ENCODE measurements at regions not wholly inside any gene's neighbourhood (a gene's known extent, or its start where the extent isn't known, plus 50 kb on each side); places are given as distances from the start of the nearest gene placed in this dataset.

- Histone ChIP-seq H3K27me3 (ENCODE audit: insufficient read depth, low read length, poor library complexity) (no peaks in the 10 kb centered on the region), H3K36me3 (ENCODE audit: insufficient read depth, low read length) (no peaks in the 10 kb centered on the region), H3K9me3 (ENCODE audit: insufficient read depth, low read length, severe bottlenecking) (no peaks in the 10 kb centered on the region), H4K20me1 (ENCODE audit: insufficient read depth, low read length) (no peaks in the 10 kb centered on the region), H3K79me2 (ENCODE audit: insufficient read depth, low read length) (no peaks in the 10 kb centered on the region), H3K4me2 (ENCODE audit: insufficient read depth, low read length) (no peak overlapping the region), H3K27ac (ENCODE audit: low read length) (no peak overlapping the region), H3K4me1 (ENCODE audit: insufficient read depth, low read length) (no peaks in the 10 kb centered on the region), H3K4me3 (ENCODE audit: low read depth in 1 of 2, low read length in 2 of 2) (no peak overlapping the region), H3K9ac (ENCODE audit: low read depth, low read length) (no peak overlapping the region), H2AFZ (ENCODE audit: low read depth, low read length) (no peak overlapping the region)
- ATAC-seq (ENCODE audit: insufficient read depth, low read depth) (no peak), DNase-seq (no peak)
- no peak for TF ChIP-seq EZH2 (IDR thresholded peaks at IDR 0.05; ENCODE audit: borderline replicate concordance, low read depth, low read length, severe bottlenecking)
- no peak for TF ChIP-seq CTCF (IDR thresholded peaks at IDR 0.05; ENCODE audit: borderline replicate concordance, extremely low read depth, low read length, poor library complexity, severe bottlenecking)
Measured at GRCh38 chr3:3664935-3665334, 134.3 kb upstream of the LRRN1 start.

- TF ChIP-seq CTCF (IDR thresholded peaks at IDR 0.05; ENCODE audit: borderline replicate concordance, extremely low read depth, low read length, poor library complexity, severe bottlenecking) (no peak), EZH2 (IDR thresholded peaks at IDR 0.05; ENCODE audit: borderline replicate concordance, low read depth, low read length, severe bottlenecking) (no peak)
- Histone ChIP-seq H3K79me2 (ENCODE audit: insufficient read depth, low read length) (no peaks in the 10 kb centered on the region), H3K9me3 (ENCODE audit: insufficient read depth, low read length, severe bottlenecking) (no peaks in the 10 kb centered on the region), H3K4me3 (ENCODE audit: low read depth in 1 of 2, low read length in 2 of 2) (no peak overlapping the region), H3K36me3 (ENCODE audit: insufficient read depth, low read length) (no peaks in the 10 kb centered on the region), H3K9ac (ENCODE audit: low read depth, low read length) (no peak overlapping the region), H3K4me1 (ENCODE audit: insufficient read depth, low read length) (no peaks in the 10 kb centered on the region), H4K20me1 (ENCODE audit: insufficient read depth, low read length) (no peaks in the 10 kb centered on the region), H2AFZ (ENCODE audit: low read depth, low read length) (no peak overlapping the region), H3K27me3 (ENCODE audit: insufficient read depth, low read length, poor library complexity) (no peaks in the 10 kb centered on the region), H3K4me2 (ENCODE audit: insufficient read depth, low read length) (no peak overlapping the region), H3K27ac (ENCODE audit: low read length) (no peak overlapping the region)
- ATAC-seq (ENCODE audit: insufficient read depth, low read depth) (no peak), DNase-seq (no peak)
Measured at GRCh38 chr3:3662610-3663009, 136.6 kb upstream of the LRRN1 start.

- Histone ChIP-seq H4K20me1 (ENCODE audit: insufficient read depth, low read length) (no peaks in the 10 kb centered on the region), H3K9ac (ENCODE audit: low read depth, low read length) (no peak overlapping the region), H3K27ac (ENCODE audit: low read length) (no peak overlapping the region), H3K27me3 (ENCODE audit: insufficient read depth, low read length, poor library complexity) (no peaks in the 10 kb centered on the region), H2AFZ (ENCODE audit: low read depth, low read length) (no peak overlapping the region), H3K4me3 (ENCODE audit: low read depth in 1 of 2, low read length in 2 of 2) (no peak overlapping the region), H3K9me3 (ENCODE audit: insufficient read depth, low read length, severe bottlenecking) (no peaks in the 10 kb centered on the region), H3K79me2 (ENCODE audit: insufficient read depth, low read length) (no peaks in the 10 kb centered on the region), H3K36me3 (ENCODE audit: insufficient read depth, low read length) (no peaks in the 10 kb centered on the region), H3K4me2 (ENCODE audit: insufficient read depth, low read length) (no peak overlapping the region), H3K4me1 (ENCODE audit: insufficient read depth, low read length) (no peaks in the 10 kb centered on the region)
- no peak for DNase-seq
- no peak for ATAC-seq (ENCODE audit: insufficient read depth, low read depth)
- TF ChIP-seq CTCF (IDR thresholded peaks at IDR 0.05; ENCODE audit: borderline replicate concordance, extremely low read depth, low read length, poor library complexity, severe bottlenecking), result no peak
- no peak for TF ChIP-seq EZH2 (IDR thresholded peaks at IDR 0.05; ENCODE audit: borderline replicate concordance, low read depth, low read length, severe bottlenecking)
Measured at GRCh38 chr3:3654916-3655315, 144.3 kb upstream of the LRRN1 start.
